ENCODE measurements at regions not wholly inside any gene's neighbourhood (a gene's known extent, or its start where the extent isn't known, plus 50 kb on each side); places are given as distances from the start of the nearest gene placed in this dataset.

GRCh38 chr11:122517403-122518379, 137.8 kb upstream of the UBASH3B start:
- intact Hi-C loops (cut with micrococcal nuclease): no loop called here
- Mint-ChIP-seq H3K4me1 (no peaks in the 10 kb centered on the region), H3K27ac (no peak overlapping the region), H3K27me3 (peaks cover 11% of the 10 kb centered on the region), H3K36me3 (ENCODE audit: low read depth) (no peaks in the 10 kb centered on the region), H3K9me3 (no peaks in the 10 kb centered on the region), H3K4me3 (no peak overlapping the region)
- ATAC-seq (ENCODE audit: low read depth) (no peak), DNase-seq (no peak)
- TF ChIP-seq CTCF (IDR thresholded peaks at IDR 0.05): no peak
- ChIA-PET CTCF (no interaction called here), POLR2A (no interaction called here)

GRCh38 chr11:122516686-122517085, 138.8 kb upstream of the UBASH3B start:
- no peak for TF ChIP-seq CTCF (IDR thresholded peaks at IDR 0.05)
- Mint-ChIP-seq H3K27ac (no peak overlapping the region), H3K9me3 (no peaks in the 10 kb centered on the region), H3K4me3 (no peak overlapping the region), H3K27me3 (peaks cover 11% of the 10 kb centered on the region), H3K4me1 (no peaks in the 10 kb centered on the region), H3K36me3 (ENCODE audit: low read depth) (no peaks in the 10 kb centered on the region)
- ChIA-PET POLR2A (no interaction called here), CTCF (no interaction called here)
- ATAC-seq (ENCODE audit: low read depth): no peak
- no peak for DNase-seq
- intact Hi-C loops (cut with micrococcal nuclease): no loop called here

GRCh38 chr11:122513997-122514396, 141.5 kb upstream of the UBASH3B start:
- Mint-ChIP-seq H3K27ac (no peak overlapping the region), H3K27me3 (peaks cover 6% of the 10 kb centered on the region), H3K4me3 (no peak overlapping the region), H3K9me3 (no peaks in the 10 kb centered on the region), H3K4me1 (no peaks in the 10 kb centered on the region), H3K36me3 (ENCODE audit: low read depth) (no peaks in the 10 kb centered on the region)
- DNase-seq (no peak), ATAC-seq (ENCODE audit: low read depth) (no peak)
- ChIA-PET CTCF (no interaction called here), POLR2A (no interaction called here)
- no peak for TF ChIP-seq CTCF (IDR thresholded peaks at IDR 0.05)
- intact Hi-C loops (cut with micrococcal nuclease): no loop called here

- intact Hi-C loops (cut with micrococcal nuclease): no loop called here
- no peaks in the 10 kb centered on the region for H3K4me1 Mint-ChIP-seq
- H3K27ac Mint-ChIP-seq: no peak overlapping the region
- ATAC-seq (ENCODE audit: low read depth): no peak
- H3K36me3 Mint-ChIP-seq (ENCODE audit: low read depth): no peaks in the 10 kb centered on the region
- CTCF ChIA-PET: no interaction called here
- TF ChIP-seq CTCF (IDR thresholded peaks at IDR 0.05): no peak
- H3K27me3 Mint-ChIP-seq: peaks cover 2% of the 10 kb centered on the region
- H3K9me3 Mint-ChIP-seq: no peaks in the 10 kb centered on the region
- no peak overlapping the region for H3K4me3 Mint-ChIP-seq
- POLR2A ChIA-PET: interaction anchor here (0.6 kb wide), 1 partner anchor 62 kb away, joined by 3 read pairs; no protein-coding TSS in a partner anchor
- no peak for DNase-seq
Measured at GRCh38 chr11:122513328-122513727, 142.2 kb upstream of the UBASH3B start.

- Mint-ChIP-seq H3K9me3 (no peaks in the 10 kb centered on the region), H3K27ac (no peak overlapping the region), H3K4me3 (no peak overlapping the region), H3K36me3 (ENCODE audit: low read depth) (no peaks in the 10 kb centered on the region), H3K4me1 (no peaks in the 10 kb centered on the region), H3K27me3 (peaks cover 5% of the 10 kb centered on the region)
- no peak for TF ChIP-seq CTCF (IDR thresholded peaks at IDR 0.05)
- CTCF ChIA-PET: no interaction called here
- DNase-seq: no peak
- intact Hi-C loops (cut with micrococcal nuclease): no loop called here
- ATAC-seq (ENCODE audit: low read depth): no peak
- POLR2A ChIA-PET: interaction anchor here (0.6 kb wide), 1 partner anchor 62 kb away, joined by 3 read pairs; no protein-coding TSS in a partner anchor
Measured at GRCh38 chr11:122512688-122513087, 142.8 kb upstream of the UBASH3B start.

Data from activated B cell treated with CpG ODN at 0.5 μM for 24 hours (primary cell).